DMS114 treated with DMSO at 0.1 percent for 48 hours (cell line): ENCODE measurements at regions not wholly inside any gene's neighbourhood (a gene's known extent, or its start where the extent isn't known, plus 50 kb on each side); places are given as distances from the start of the nearest gene placed in this dataset.

Experiments
- DNase-seq: peaks from one replicate; lab custom pipeline; 2025; ENCODE audit not compliant: unreplicated experiment; lab: John Stamatoyannopoulos, UW

GRCh38 chr18:53660306-53660705 lies 564.2 kb downstream of the MBD2 start:
- DNase-seq: no peak

- DNase-seq: no peak
These were observed 567.2 kb downstream of the MBD2 start for GRCh38 chr18:53657257-53657656.

DNA sequence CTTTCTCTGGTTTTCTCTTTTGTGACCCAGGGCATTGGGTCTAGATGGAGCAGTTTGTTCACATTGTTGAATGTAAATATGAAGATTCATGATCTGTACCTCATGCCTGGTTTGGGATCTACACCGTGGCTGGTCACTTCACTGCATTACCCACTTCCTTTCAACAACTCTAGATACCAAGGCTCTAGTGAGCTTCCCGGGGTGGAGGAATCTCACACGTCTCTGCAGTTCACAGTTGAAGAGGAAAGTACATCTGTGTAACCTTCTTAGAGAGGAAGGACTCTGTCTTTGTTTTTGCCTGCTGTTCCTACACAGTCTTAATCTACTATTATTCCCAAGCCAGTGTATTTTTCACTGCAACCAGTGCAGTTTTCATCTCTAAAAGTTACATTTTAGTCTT lies 574.8 kb downstream of the MBD2 start:
- no peak for DNase-seq

DNA sequence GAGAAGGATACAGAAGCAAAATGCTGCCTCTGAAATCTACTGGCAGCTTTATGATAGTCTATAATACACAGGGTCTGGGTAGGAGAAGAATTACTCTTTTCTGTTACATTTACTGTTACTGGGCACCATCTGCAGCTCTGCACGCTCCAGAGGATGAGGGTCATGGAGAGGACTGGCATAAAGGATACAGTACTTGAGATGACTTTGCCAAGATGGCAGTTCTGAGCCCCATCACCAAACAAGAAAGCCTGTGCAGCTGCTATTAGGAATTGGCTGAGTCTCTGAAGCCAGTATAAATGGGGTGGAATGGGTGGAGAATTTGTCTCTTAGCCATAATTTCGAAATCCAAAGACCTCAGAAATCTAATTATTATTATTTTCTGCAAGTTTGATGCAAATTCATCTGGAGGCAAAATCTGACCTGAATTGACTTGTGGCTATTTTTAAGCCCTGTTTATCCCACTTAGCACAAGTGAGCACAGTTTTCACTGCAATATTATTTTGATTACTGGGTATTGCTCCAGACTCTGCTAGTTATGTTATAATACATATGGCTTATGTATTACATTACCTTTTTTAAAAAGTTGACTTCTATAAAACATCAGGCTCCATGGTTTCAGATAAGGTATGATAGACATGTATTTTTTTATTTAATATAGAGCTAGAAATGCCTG lies 579.5 kb downstream of the MBD2 start:
- no peak for DNase-seq

DNA sequence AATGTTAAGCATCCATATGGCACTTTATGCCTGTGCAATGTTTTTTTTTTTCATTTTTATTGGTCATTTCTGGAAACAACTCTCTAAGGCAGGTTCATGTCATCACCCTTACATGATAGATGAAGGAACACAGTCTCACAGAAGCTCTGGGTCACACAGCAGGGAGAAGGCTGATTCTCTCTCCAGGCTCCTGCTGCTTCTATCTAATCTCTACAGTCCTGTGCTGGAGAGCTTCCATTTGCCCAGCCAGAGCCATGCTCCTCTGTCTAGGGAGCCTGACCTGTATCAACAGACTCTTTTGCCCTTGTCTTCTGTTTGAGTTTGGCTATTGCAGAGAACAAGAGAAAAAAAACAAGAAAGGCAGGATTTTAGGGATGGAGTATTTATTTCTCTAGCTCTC lies 584.8 kb downstream of the MBD2 start:
- no peak for DNase-seq

- no peak for DNase-seq
These were observed 595.1 kb downstream of the MBD2 start for GRCh38 chr18:53629337-53629736.

DNA sequence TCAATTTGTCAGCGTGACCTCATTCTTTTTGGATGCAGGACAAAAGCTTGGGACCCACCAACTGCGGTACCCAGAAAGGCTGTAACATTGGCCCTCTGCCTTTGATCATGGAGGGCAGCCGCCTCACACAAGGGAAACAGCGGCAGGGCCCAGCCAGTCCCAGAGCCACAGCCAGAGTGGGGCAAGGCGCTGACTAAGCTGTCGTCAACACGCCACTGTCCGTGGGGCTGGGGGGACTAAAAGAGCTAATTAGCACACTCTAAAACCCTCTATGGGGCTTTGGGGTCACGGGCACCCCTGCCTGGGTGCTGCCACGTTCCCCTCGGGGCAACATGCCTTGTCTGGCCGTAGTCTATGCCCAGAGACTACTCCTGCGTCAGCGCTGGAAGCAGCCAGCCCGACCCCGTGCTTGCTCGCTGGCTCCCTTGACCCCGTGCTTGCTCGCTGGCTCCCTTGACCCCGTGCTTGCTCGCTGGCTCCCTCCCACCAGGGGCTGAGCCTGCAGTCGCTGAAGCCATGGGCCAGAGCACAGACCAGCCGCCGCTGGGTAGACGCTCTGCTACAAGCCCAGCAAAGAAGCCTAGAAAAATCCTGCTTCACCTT lies 598.4 kb downstream of the MBD2 start:
- DNase-seq: no peak

DNA sequence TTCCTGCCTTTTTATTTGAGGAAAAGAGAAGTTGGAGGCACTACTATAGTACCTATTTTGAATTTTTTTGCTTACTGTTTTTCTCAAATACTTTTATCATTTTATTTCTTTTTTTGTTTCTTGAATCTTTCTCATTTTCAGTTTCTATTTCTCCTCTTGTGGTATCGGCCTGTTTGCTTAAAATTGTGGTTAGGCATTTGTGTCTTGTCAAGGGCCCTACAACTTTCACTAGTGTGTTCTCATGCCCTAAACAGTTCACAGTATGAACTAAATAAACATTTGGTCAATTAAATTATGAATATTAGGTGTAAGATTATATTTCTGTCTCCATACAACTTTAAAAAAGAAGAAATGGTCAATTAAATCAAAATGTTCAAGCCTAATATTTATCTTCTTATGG lies 613.5 kb downstream of the MBD2 start:
- DNase-seq: no peak

DNA sequence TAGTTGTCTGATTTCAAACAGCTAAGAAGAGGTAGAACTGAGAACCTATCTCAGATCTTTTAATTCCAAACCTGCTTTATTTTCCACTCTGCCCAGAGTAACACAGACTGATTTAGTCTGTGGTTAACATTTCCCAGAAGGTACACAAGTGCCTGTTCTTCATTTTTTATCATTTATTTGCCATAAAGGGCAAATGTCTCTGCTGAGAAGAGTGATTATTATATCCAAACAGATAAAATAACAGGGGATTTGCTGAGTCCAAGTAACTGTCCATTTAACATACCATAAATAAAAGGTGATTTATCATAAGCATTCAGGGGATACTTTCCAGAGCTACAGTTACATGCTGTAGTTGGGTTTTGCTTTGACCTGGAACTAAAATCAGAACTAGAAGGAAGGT lies 617.7 kb downstream of the MBD2 start:
- DNase-seq: no peak

GRCh38 chr18:53605198-53605597 lies 619.3 kb downstream of the MBD2 start:
- no peak for DNase-seq

DNA sequence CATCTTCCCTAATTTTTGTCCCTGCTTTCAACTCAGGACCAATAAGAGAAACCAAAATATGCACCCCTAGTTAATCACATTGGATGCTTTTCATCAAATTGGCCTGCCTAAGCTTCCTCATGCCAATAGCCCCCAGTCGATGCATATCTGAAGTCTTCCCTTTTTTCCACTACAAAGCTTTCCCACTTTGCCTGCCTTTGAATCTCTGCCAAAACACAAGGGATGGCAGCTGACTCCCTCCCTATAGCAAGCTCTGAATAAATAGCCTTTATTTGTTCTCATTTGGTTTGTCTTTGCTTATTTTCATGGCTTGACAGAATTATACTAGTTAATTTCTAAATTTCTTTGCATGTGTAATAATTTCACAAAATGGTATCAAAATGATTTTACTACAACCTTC lies 621.2 kb downstream of the MBD2 start:
- DNase-seq: no peak

DNA sequence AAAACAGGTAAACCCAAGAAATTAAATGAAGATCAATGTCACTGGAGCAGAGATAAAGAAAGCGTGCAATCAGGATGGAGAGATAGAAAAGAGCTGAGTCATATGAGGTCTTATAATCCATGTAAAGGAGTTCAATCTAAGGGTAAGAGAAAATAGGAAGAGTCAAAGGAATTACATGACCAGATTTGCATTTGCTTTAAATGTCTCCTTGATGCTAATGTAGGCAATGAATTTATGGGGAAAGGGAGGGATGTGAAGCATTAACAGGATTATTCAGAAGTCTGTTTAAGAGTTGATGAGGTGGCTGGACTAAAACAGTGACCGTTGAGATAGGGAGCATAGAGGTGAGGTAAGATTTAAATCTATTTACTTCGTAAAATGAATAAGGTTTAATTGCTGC lies 623.1 kb downstream of the MBD2 start:
- no peak for DNase-seq

GRCh38 chr18:53586923-53587322 lies 637.5 kb downstream of the MBD2 start:
- DNase-seq: no peak
